H1 (cell line): ENCODE measurements at regions not wholly inside any gene's neighbourhood (a gene's known extent, or its start where the extent isn't known, plus 50 kb on each side); places are given as distances from the start of the nearest gene placed in this dataset.

Experiments
- EP300 ChIP-seq, 2 experiments: IDR thresholded peaks; 1 replicate in 1 of 2; 2 replicates in 1 of 2; pipeline ENCODE4 v1.6.1; 2011 to 2012; ENCODE audit warnings: low read depth in 2 of 2, low read length in 2 of 2, mild to moderate bottlenecking in 2 of 2, borderline replicate concordance in 1 of 2, inconsistent platforms in 1 of 2, moderate library complexity in 1 of 2
- HDAC2 ChIP-seq, 2 experiments: fragments of 300-600 bp in 1 of 2; sonication (generic) in 1 of 2; IDR thresholded peaks; 2 replicates each; pipeline ENCODE4 v1.6.1; 2011 to 2012; ENCODE audit warnings: low read depth in 2 of 2, low read length in 2 of 2, mild to moderate bottlenecking in 2 of 2, moderate library complexity in 2 of 2, borderline replicate concordance in 1 of 2, inconsistent platforms in 1 of 2
- POU5F1 ChIP-seq: IDR thresholded peaks from 2 replicates; pipeline ENCODE4 v1.6.1; 2011; ENCODE audit warnings: low read depth, mild to moderate bottlenecking, low read length, moderate library complexity
- RFX5 ChIP-seq: IDR thresholded peaks from 2 replicates; pipeline ENCODE4 v1.6.1; 2011; ENCODE audit warnings: low read depth, low read length, improper control_type of control experiment, borderline replicate concordance
- TAF1 ChIP-seq: IDR thresholded peaks from 2 replicates; pipeline ENCODE4 v1.6.1; 2011; ENCODE audit warnings: mild to moderate bottlenecking, low read depth, low read length
- TF ChIP-seq, protein P1 (sequence below): IDR thresholded peaks from 2 replicates; pipeline ENCODE4 v1.6.1; 2012; ENCODE audit warnings: low read length, inconsistent platforms
- TF ChIP-seq, protein P2 (sequence below), 3 experiments: IDR thresholded peaks; 1 replicate in 2 of 3; 2 replicates in 1 of 3; pipeline versions ENCODE4 v1.5.1 to v1.6.1; 2011; ENCODE audit warnings: low read length in 3 of 3, mild to moderate bottlenecking in 3 of 3, inconsistent platforms in 2 of 3, low read depth in 1 of 3, moderate library complexity in 1 of 3; ENCODE audit not compliant: insufficient read depth in 1 of 3; ENCODE audit errors: control extremely low read depth in 1 of 3

DNA sequence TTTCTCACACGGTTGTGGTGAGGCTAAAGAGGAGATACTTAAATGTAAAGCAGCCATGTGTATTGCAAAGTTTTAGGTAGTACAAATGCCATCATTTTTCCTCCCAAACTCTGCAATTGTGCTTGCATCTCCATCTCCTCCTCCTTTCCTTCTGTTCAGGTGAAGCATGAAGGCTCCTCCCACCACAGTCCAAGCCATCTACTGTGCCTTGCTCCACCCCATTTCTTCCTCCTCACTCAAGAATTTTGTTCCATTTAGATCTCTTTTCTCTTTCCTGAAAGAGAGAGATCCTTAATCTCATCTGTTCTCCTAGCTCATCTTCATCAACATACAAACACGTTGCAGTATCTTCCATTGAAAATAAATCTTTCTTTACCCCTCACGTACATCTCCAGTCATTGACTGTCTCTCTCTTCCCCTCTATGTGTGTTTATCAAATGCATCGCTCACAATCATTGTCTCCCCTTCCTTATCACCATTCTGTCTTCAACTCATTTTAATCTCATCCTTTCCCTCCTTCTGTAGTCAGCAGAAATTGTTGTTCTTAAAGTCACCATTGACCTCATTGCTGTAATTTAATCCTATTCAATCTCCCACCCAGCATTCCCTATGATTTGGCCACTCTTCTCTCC is 392.1 kb downstream of the RAD51AP2 start (continued):
- TF ChIP-seq, protein P1, sequence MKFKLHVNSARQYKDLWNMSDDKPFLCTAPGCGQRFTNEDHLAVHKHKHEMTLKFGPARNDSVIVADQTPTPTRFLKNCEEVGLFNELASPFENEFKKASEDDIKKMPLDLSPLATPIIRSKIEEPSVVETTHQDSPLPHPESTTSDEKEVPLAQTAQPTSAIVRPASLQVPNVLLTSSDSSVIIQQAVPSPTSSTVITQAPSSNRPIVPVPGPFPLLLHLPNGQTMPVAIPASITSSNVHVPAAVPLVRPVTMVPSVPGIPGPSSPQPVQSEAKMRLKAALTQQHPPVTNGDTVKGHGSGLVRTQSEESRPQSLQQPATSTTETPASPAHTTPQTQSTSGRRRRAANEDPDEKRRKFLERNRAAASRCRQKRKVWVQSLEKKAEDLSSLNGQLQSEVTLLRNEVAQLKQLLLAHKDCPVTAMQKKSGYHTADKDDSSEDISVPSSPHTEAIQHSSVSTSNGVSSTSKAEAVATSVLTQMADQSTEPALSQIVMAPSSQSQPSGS, result no peak
- TF ChIP-seq HDAC2 (IDR thresholded peaks at IDR 0.05; ENCODE audit: borderline replicate concordance in 1 of 2, low read depth in 2 of 2, low read length in 2 of 2), result no peak
- TF ChIP-seq RFX5, result no peak
- no peak for TF ChIP-seq TAF1
- TF ChIP-seq EP300 (IDR thresholded peaks at IDR 0.05; ENCODE audit: borderline replicate concordance in 1 of 2, low read depth in 2 of 2, low read length in 2 of 2), result no peak
- no peak for TF ChIP-seq POU5F1
- TF ChIP-seq, protein P2, sequence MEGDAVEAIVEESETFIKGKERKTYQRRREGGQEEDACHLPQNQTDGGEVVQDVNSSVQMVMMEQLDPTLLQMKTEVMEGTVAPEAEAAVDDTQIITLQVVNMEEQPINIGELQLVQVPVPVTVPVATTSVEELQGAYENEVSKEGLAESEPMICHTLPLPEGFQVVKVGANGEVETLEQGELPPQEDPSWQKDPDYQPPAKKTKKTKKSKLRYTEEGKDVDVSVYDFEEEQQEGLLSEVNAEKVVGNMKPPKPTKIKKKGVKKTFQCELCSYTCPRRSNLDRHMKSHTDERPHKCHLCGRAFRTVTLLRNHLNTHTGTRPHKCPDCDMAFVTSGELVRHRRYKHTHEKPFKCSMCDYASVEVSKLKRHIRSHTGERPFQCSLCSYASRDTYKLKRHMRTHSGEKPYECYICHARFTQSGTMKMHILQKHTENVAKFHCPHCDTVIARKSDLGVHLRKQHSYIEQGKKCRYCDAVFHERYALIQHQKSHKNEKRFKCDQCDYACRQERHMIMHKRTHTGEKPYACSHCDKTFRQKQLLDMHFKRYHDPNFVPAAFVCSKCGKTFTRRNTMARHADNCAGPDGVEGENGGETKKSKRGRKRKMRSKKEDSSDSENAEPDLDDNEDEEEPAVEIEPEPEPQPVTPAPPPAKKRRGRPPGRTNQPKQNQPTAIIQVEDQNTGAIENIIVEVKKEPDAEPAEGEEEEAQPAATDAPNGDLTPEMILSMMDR (IDR thresholded peaks at IDR 0.05; ENCODE audit: control extremely low read depth in 1 of 3, insufficient read depth in 1 of 3, low read depth in 1 of 3, low read length in 3 of 3), result no peak
- TF ChIP-seq, all 59 proteins: peak for 0
